ENCODE measurements at regions not wholly inside any gene's neighbourhood (a gene's known extent, or its start where the extent isn't known, plus 50 kb on each side); places are given as distances from the start of the nearest gene placed in this dataset.

- no TSS peak for BruUV-seq (replicated peaks)
- no peak overlapping the region for H3K4me2 ChIP-seq (ENCODE audit: insufficient read depth, low read length)
- CTCF ChIA-PET (ENCODE audit: low intra/inter-chr PET ratio), result no interaction called here
- FAIRE-seq (no peak), DNase-seq (ENCODE audit: extremely low read depth in 1 of 4, low spot score in 3 of 4) (no peak), ATAC-seq (no peak)
- H3K79me2 ChIP-seq (ENCODE audit: control insufficient read depth, insufficient read depth, low read length), result no peaks in the 10 kb centered on the region
- H3K9me1 ChIP-seq (ENCODE audit: control insufficient read depth, insufficient read depth, low read length), result no peaks in the 10 kb centered on the region
- no peaks in the 10 kb centered on the region; the same call in 1 of the 2 replicates for H3K9me3 ChIP-seq (replicated peaks; ENCODE audit: control insufficient read depth, insufficient read depth, low read depth, low read length)
- intact Hi-C loops (cut with micrococcal nuclease) (no loop called here), in situ Hi-C loops (cut with MboI) (no loop called here)
- WGBS (ENCODE audit: insufficient coverage, low coverage, missing lambda C conversion rate), result 17% methylated on average over 8 of the region's 8 CpGs
- no peak overlapping the region for H3K27ac ChIP-seq (ENCODE audit: extremely low read depth, low read depth, low read length)
- H3K9ac ChIP-seq (ENCODE audit: insufficient read depth in 1 of 2, low read depth in 2 of 2, low read length in 2 of 2), result no peak overlapping the region
- no peaks in the 10 kb centered on the region for H4K20me1 ChIP-seq (replicated peaks; ENCODE audit: control insufficient read depth, insufficient read depth, low read length)
- no peak overlapping the region for H2AFZ ChIP-seq (ENCODE audit: low read depth, low read length)
- H3K4me3 ChIP-seq, result no peak overlapping the region
- TF ChIP-seq MCM3 (IDR thresholded peaks at IDR 0.05), result no peak
- TF ChIP-seq GABPB2 (CRISPR knock-in tag; conservative IDR thresholded peaks at IDR 0.05), result no peak
- no peak for TF ChIP-seq DNMT1 (IDR thresholded peaks at IDR 0.05)
- TF ChIP-seq PHF8 (IDR thresholded peaks at IDR 0.05; ENCODE audit: borderline replicate concordance, low read length), result no peak
- H3K27me3 ChIP-seq (ENCODE audit: control insufficient read depth in 2 of 2, insufficient read depth in 2 of 2, low read length in 2 of 2), result peaks cover 2 to 20% of the 10 kb centered on the region in 2 experiments; a peak in 2 of 5 replicates
- POLR2A ChIA-PET, result interaction anchor here (1.0 kb wide), 1 partner anchor 24 kb away, joined by 3 read pairs; no protein-coding TSS in a partner anchor
- no peaks in the 10 kb centered on the region; a peak in 1 of 5 replicates for H3K4me1 ChIP-seq (replicated peaks in 1 of 2; ENCODE audit: control insufficient read depth in 2 of 2, insufficient read depth in 2 of 2, low read length in 2 of 2)
- no peaks in the 10 kb centered on the region for H3K36me3 ChIP-seq (ENCODE audit: control insufficient read depth, insufficient read depth, low read length)
These were observed 297.9 kb upstream of the SFSWAP start for GRCh38 chr12:131413006-131413405.

GRCh38 chr12:131413471-131413870 lies 297.4 kb upstream of the SFSWAP start:
- ChIA-PET CTCF (ENCODE audit: low intra/inter-chr PET ratio) (no interaction called here), POLR2A (no interaction called here)
- Histone ChIP-seq H3K9me1 (ENCODE audit: control insufficient read depth, insufficient read depth, low read length) (no peaks in the 10 kb centered on the region), H3K9me3 (replicated peaks; ENCODE audit: control insufficient read depth, insufficient read depth, low read depth, low read length) (no peaks in the 10 kb centered on the region; the same call in 1 of the 2 replicates), H4K20me1 (replicated peaks; ENCODE audit: control insufficient read depth, insufficient read depth, low read length) (no peaks in the 10 kb centered on the region), H3K9ac (ENCODE audit: insufficient read depth in 1 of 2, low read depth in 2 of 2, low read length in 2 of 2) (no peak overlapping the region), H3K79me2 (ENCODE audit: control insufficient read depth, insufficient read depth, low read length) (no peaks in the 10 kb centered on the region), H3K4me3 (no peak overlapping the region), H3K4me2 (ENCODE audit: insufficient read depth, low read length) (no peak overlapping the region), H3K27me3 (ENCODE audit: control insufficient read depth in 2 of 2, insufficient read depth in 2 of 2, low read length in 2 of 2) (peaks cover 2 to 20% of the 10 kb centered on the region in 2 experiments; a peak in 2 of 5 replicates), H2AFZ (ENCODE audit: low read depth, low read length) (no peak overlapping the region), H3K36me3 (ENCODE audit: control insufficient read depth, insufficient read depth, low read length) (no peaks in the 10 kb centered on the region), H3K27ac (ENCODE audit: extremely low read depth, low read depth, low read length) (no peak overlapping the region), H3K4me1 (replicated peaks in 1 of 2; ENCODE audit: control insufficient read depth in 2 of 2, insufficient read depth in 2 of 2, low read length in 2 of 2) (no peaks in the 10 kb centered on the region)
- FAIRE-seq, result no peak
- WGBS (ENCODE audit: insufficient coverage, low coverage, missing lambda C conversion rate), result 20% methylated on average over 11 of the region's 12 CpGs
- DNase-seq (ENCODE audit: extremely low read depth in 1 of 4, low spot score in 3 of 4), result no peak
- no peak for ATAC-seq
- in situ Hi-C loops (cut with MboI) (no loop called here), intact Hi-C loops (cut with micrococcal nuclease) (no loop called here)
- no TSS peak for BruUV-seq (replicated peaks)
- TF ChIP-seq, protein P1, sequence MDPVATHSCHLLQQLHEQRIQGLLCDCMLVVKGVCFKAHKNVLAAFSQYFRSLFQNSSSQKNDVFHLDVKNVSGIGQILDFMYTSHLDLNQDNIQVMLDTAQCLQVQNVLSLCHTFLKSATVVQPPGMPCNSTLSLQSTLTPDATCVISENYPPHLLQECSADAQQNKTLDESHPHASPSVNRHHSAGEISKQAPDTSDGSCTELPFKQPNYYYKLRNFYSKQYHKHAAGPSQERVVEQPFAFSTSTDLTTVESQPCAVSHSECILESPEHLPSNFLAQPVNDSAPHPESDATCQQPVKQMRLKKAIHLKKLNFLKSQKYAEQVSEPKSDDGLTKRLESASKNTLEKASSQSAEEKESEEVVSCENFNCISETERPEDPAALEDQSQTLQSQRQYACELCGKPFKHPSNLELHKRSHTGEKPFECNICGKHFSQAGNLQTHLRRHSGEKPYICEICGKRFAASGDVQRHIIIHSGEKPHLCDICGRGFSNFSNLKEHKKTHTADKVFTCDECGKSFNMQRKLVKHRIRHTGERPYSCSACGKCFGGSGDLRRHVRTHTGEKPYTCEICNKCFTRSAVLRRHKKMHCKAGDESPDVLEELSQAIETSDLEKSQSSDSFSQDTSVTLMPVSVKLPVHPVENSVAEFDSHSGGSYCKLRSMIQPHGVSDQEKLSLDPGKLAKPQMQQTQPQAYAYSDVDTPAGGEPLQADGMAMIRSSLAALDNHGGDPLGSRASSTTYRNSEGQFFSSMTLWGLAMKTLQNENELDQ (CRISPR knock-in tag; IDR thresholded peaks at IDR 0.05; ENCODE audit: borderline replicate concordance), result no peak
- TF ChIP-seq, protein P2, sequence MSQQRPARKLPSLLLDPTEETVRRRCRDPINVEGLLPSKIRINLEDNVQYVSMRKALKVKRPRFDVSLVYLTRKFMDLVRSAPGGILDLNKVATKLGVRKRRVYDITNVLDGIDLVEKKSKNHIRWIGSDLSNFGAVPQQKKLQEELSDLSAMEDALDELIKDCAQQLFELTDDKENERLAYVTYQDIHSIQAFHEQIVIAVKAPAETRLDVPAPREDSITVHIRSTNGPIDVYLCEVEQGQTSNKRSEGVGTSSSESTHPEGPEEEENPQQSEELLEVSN (IDR thresholded peaks at IDR 0.05; ENCODE audit: borderline replicate concordance in 1 of 2, extremely low read depth in 1 of 2, insufficient read depth in 1 of 2, insufficient read length in 1 of 2, low read depth in 1 of 2, low read length in 1 of 2, poor library complexity in 1 of 2, severe bottlenecking in 1 of 2), result no peak
- no peak for TF ChIP-seq PHF21A (IDR thresholded peaks at IDR 0.05; ENCODE audit: borderline replicate concordance, low read depth)
- no peak for TF ChIP-seq PPARD (CRISPR knock-in tag; IDR thresholded peaks at IDR 0.05)
- no peak for TF ChIP-seq ZNF780A (CRISPR knock-in tag; IDR thresholded peaks at IDR 0.05)
- no peak for TF ChIP-seq TBL1XR1 (IDR thresholded peaks at IDR 0.05; ENCODE audit: low read length in 2 of 2)
- TF ChIP-seq, protein P3, sequence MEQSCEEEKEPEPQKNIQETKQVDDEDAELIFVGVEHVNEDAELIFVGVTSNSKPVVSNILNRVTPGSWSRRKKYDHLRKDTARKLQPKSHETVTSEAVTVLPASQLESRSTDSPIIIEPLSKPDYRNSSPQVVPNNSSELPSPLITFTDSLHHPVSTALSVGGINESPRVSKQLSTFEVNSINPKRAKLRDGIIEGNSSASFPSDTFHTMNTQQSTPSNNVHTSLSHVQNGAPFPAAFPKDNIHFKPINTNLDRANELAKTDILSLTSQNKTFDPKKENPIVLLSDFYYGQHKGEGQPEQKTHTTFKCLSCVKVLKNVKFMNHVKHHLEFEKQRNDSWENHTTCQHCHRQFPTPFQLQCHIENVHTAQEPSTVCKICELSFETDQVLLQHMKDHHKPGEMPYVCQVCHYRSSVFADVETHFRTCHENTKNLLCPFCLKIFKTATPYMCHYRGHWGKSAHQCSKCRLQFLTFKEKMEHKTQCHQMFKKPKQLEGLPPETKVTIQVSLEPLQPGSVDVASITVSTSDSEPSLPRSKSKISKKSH (CRISPR knock-in tag; IDR thresholded peaks at IDR 0.05), result no peak
